Smooth muscle cell (in vitro differentiated cells): ENCODE measurements at regions not wholly inside any gene's neighbourhood (a gene's known extent, or its start where the extent isn't known, plus 50 kb on each side); places are given as distances from the start of the nearest gene placed in this dataset.

Source experiments
- DNase-seq: peaks from one replicate; lab custom pipeline; 2025; ENCODE audit not compliant: unreplicated experiment; lab: John Stamatoyannopoulos, UW
- H2AFZ ChIP-seq: fragments of 200-600 bp; sonication (generic); 2 replicates; pipeline ENCODE4 v1.6.0; 2016; ENCODE audit warnings: antibody characterized with exemption, low read depth, mild to moderate bottlenecking
- H3F3A ChIP-seq: fragments of 200-600 bp; sonication (generic); 2 replicates; pipeline ENCODE4 v1.6.0; 2017; ENCODE audit warnings: antibody characterized with exemption, low read depth
- H3K27ac ChIP-seq: fragments of 200-600 bp; sonication (generic); 2 replicates; pipeline ENCODE4 v1.5.1; 2016; ENCODE audit warnings: low read depth, mild to moderate bottlenecking
- H3K27me3 ChIP-seq: fragments of 200-600 bp; sonication (generic); 2 replicates; pipeline ENCODE4 v1.6.1; 2016; ENCODE audit warnings: low read depth, mild to moderate bottlenecking
- H3K36me3 ChIP-seq: fragments of 200-600 bp; sonication (generic); 2 replicates; pipeline ENCODE4 v1.5.1; 2016; ENCODE audit warnings: low read depth
- H3K4me1 ChIP-seq: fragments of 200-600 bp; sonication (generic); 2 replicates; pipeline ENCODE4 v1.5.1; 2016; ENCODE audit warnings: low read depth
- H3K4me2 ChIP-seq: fragments of 200-600 bp; sonication (generic); 2 replicates; pipeline ENCODE4 v1.6.0; 2016; ENCODE audit warnings: mild to moderate bottlenecking
- H3K4me3 ChIP-seq: fragments of 200-600 bp; sonication (generic); 2 replicates; pipeline ENCODE4 v1.5.1; 2016; ENCODE audit warnings: mild to moderate bottlenecking
- H3K79me2 ChIP-seq: fragments of 200-600 bp; sonication (generic); 2 replicates; pipeline ENCODE4 v1.6.0; 2016; ENCODE audit warnings: low read depth, mild to moderate bottlenecking
- H3K9ac ChIP-seq: fragments of 200-600 bp; sonication (generic); 2 replicates; pipeline ENCODE4 v1.6.0; 2016; ENCODE audit warnings: low read depth
- H3K9me3 ChIP-seq: fragments of 200-600 bp; sonication (generic); replicated peaks from 2 replicates; pipeline ENCODE4 v1.5.1; 2016; ENCODE audit warnings: low read depth
- H4K20me1 ChIP-seq: fragments of 200-600 bp; sonication (generic); 2 replicates; pipeline ENCODE4 v1.6.0; 2016; ENCODE audit warnings: low read depth
- CTCF ChIP-seq: fragments of 200-600 bp; sonication (generic); IDR thresholded peaks from 2 replicates; pipeline ENCODE4 v1.5.1; 2017; ENCODE audit warnings: borderline replicate concordance, mild to moderate bottlenecking, antibody characterized with exemption; ENCODE audit not compliant: insufficient read depth, poor library complexity, severe bottlenecking
- WGBS: methylation state at CpG from one replicate; pipeline ENCODE4 v1.1.7; 2016; ENCODE audit warnings: low lambda C conversion rate; 5-methylcytosine and 5-hydroxymethylcytosine counted together

- Histone ChIP-seq H3K9ac (no peak overlapping the region), H3K4me1 (no peaks in the 10 kb centered on the region), H3K79me2 (no peaks in the 10 kb centered on the region), H3K27ac (no peak overlapping the region), H4K20me1 (no peaks in the 10 kb centered on the region), H2AFZ (no peak overlapping the region), H3K9me3 (no peaks in the 10 kb centered on the region), H3K36me3 (no peaks in the 10 kb centered on the region), H3K4me2 (no peak overlapping the region), H3F3A (no peaks in the 10 kb centered on the region), H3K27me3 (peaks cover 11% of the 10 kb centered on the region), H3K4me3 (no peak overlapping the region)
- no peak for TF ChIP-seq CTCF
- no peak for DNase-seq
- 90% methylated on average over 2 of the region's 2 CpGs for WGBS
Observed at GRCh38 chr13:90740099-90740498, 607.4 kb upstream of the MIR17HG start.

GRCh38 chr13:90742381-90742780, 605.1 kb upstream of the MIR17HG start:
- H3F3A ChIP-seq, result no peaks in the 10 kb centered on the region
- no peaks in the 10 kb centered on the region for H3K36me3 ChIP-seq
- no peaks in the 10 kb centered on the region for H3K4me1 ChIP-seq
- H2AFZ ChIP-seq, result no peak overlapping the region
- no peak overlapping the region for H3K27ac ChIP-seq
- H3K9ac ChIP-seq, result no peak overlapping the region
- no peaks in the 10 kb centered on the region for H3K79me2 ChIP-seq
- TF ChIP-seq CTCF, result no peak
- H3K27me3 ChIP-seq, result peaks cover 11% of the 10 kb centered on the region
- H3K9me3 ChIP-seq, result no peaks in the 10 kb centered on the region
- no peak overlapping the region for H3K4me2 ChIP-seq
- no peak overlapping the region for H3K4me3 ChIP-seq
- no peaks in the 10 kb centered on the region for H4K20me1 ChIP-seq
- no peak for DNase-seq

- H3K36me3 ChIP-seq, result no peaks in the 10 kb centered on the region
- H3K9ac ChIP-seq, result no peak overlapping the region
- no peak for DNase-seq
- TF ChIP-seq CTCF, result no peak
- H3K27me3 ChIP-seq, result peaks cover 11% of the 10 kb centered on the region
- whole genome bisulfite sequencing, result 79% methylated on average over 3 of the region's 3 CpGs
- no peak overlapping the region for H3K27ac ChIP-seq
- no peaks in the 10 kb centered on the region for H3K9me3 ChIP-seq
- no peaks in the 10 kb centered on the region for H3K4me1 ChIP-seq
- no peak overlapping the region for H3K4me2 ChIP-seq
- H4K20me1 ChIP-seq, result no peaks in the 10 kb centered on the region
- no peak overlapping the region for H2AFZ ChIP-seq
- H3K79me2 ChIP-seq, result no peaks in the 10 kb centered on the region
- no peak overlapping the region for H3K4me3 ChIP-seq
- no peaks in the 10 kb centered on the region for H3F3A ChIP-seq
Observed at GRCh38 chr13:90746230-90746629, 601.3 kb upstream of the MIR17HG start.

GRCh38 chr13:90750021-90750420, 597.5 kb upstream of the MIR17HG start:
- Histone ChIP-seq H3F3A (no peaks in the 10 kb centered on the region), H3K27ac (no peak overlapping the region), H3K4me3 (no peak overlapping the region), H3K79me2 (no peaks in the 10 kb centered on the region), H3K27me3 (no peaks in the 10 kb centered on the region), H2AFZ (no peak overlapping the region), H3K36me3 (no peaks in the 10 kb centered on the region), H4K20me1 (no peaks in the 10 kb centered on the region), H3K9ac (no peak overlapping the region), H3K4me1 (no peaks in the 10 kb centered on the region), H3K9me3 (no peaks in the 10 kb centered on the region), H3K4me2 (no peak overlapping the region)
- no peak for TF ChIP-seq CTCF
- no peak for DNase-seq
- 75% methylated on average over 4 of the region's 4 CpGs for WGBS
